ENCODE measurements at regions not wholly inside any gene's neighbourhood (a gene's known extent, or its start where the extent isn't known, plus 50 kb on each side); places are given as distances from the start of the nearest gene placed in this dataset.
"Not testable (repeated sequence)": the region's sequence is repeated elsewhere in the genome, so short reads cannot be mapped to it uniquely, and the experiment has no call there.

GRCh38 chr10:30531751-30532530 is 97.6 kb downstream of the LYZL2 start:
- DNase-seq = no peak

GRCh38 chr10:30529373-30529998 is 95.5 kb downstream of the MAP3K8 start:
- DNase-seq = no peak

DNA sequence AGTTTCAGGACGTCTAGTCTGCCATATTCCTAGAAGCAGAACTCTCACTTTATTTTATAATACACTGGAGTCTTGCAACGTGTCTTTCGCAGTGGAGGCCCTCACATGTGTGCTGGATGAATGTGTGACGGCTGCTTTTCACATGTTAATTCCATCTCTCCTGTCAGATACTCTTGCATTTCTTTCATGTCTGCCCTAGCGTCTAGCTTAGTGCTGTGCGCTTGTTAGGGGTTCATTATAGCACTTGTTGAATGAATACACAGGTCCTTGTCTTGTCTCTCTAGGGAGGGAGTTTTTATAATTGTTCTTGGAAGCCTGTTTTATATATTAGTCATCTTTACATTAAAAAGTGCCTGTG is 94.4 kb downstream of the MAP3K8 start:
- no peak for DNase-seq

- no peak for DNase-seq
Measured at GRCh38 chr10:30527623-30528428, 93.8 kb downstream of the MAP3K8 start.

DNA sequence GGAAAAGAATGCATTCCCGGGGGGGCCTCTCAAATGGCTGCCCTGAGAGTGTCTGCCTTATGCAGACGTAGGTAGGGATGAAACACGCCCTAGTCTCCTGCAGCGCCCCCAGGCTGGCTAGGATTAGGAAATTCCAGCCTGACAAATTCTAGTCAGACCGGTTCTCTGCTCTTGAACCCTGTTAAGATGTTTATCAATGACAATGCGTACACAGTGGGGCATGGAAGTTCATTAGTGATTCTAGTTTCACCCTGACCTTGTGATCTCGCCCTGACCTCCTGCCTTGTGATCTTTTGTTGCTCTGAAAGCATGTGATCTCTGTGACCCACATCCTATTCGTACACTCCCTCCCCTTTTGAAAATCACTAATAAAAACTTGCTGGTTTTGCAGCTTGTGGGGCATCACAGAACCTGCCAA is 88.7 kb downstream of the MAP3K8 start:
- DNase-seq = not testable (repeated sequence)

DNA sequence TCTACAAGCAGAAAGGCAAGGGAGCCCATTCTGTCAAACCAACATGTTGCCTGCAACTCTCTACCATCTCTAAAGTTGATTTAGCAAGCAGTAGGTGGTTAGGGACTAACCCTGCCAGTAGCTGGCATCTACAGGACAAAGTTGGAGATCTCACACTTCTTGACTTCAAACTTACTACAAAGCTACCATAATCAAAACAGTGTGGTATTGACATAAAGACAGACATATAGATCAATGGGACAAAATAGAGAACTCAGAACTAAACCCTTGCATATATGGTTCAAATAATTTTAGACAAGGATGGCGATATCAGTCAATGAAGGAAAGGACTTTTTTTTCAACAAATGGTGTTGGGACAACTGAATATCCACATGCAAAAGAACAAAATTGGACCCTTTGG is 84.9 kb downstream of the MAP3K8 start:
- DNase-seq = no peak

All from fibroblast of upper back skin (primary cell).